ENCODE measurements at regions not wholly inside any gene's neighbourhood (a gene's known extent, or its start where the extent isn't known, plus 50 kb on each side); places are given as distances from the start of the nearest gene placed in this dataset.

- WGBS, 2 donors: 90 to 95% methylated on average over 1 of the region's 1 CpG
- H3K27ac ChIP-seq: peak overlapping the region in 2 of 3 donors; percentile 18 to 24
- H3K4me3 ChIP-seq (replicated peaks in 1 of 3): no peak overlapping the region
- no peaks in the 10 kb centered on the region for H3K36me3 ChIP-seq
- H3K9me3 ChIP-seq: no peaks in the 10 kb centered on the region
- no peaks in the 10 kb centered on the region for H3K27me3 ChIP-seq
- DNase-seq: no peak
- peaks cover 22 to 37% of the 10 kb centered on the region in 2 donors for H3K4me1 ChIP-seq
- TF ChIP-seq POLR2A (IDR thresholded peaks at IDR 0.05) (no peak), CTCF (IDR thresholded peaks at IDR 0.05) (no peak)
- intact Hi-C loops (cut with DNase I): loop anchor here (10.0 kb wide), 1 partner anchor 180 kb away; the partner anchor contains the start of gene FGFR2
Measured at GRCh38 chr10:121414366-121415062, 183.7 kb downstream of the FGFR2 start.

GRCh38 chr10:121415063-121415399, 183.2 kb downstream of the FGFR2 start:
- 40 to 58% methylated on average over 1 of the region's 1 CpG for WGBS, 2 donors
- Histone ChIP-seq H3K4me3 (replicated peaks in 1 of 3) (no peak overlapping the region), H3K27me3 (no peaks in the 10 kb centered on the region), H3K36me3 (no peaks in the 10 kb centered on the region), H3K4me1 (peaks cover 17 to 32% of the 10 kb centered on the region in 2 donors), H3K27ac (peak overlapping the region in 2 of 3 donors; percentile 18 to 24), H3K9me3 (no peaks in the 10 kb centered on the region)
- DNase-seq: no peak
- intact Hi-C loops (cut with DNase I): loop anchor here (10.0 kb wide), 1 partner anchor 180 kb away; the partner anchor contains the start of gene FGFR2
- TF ChIP-seq POLR2A (IDR thresholded peaks at IDR 0.05) (no peak), CTCF (IDR thresholded peaks at IDR 0.05) (no peak)

DNA sequence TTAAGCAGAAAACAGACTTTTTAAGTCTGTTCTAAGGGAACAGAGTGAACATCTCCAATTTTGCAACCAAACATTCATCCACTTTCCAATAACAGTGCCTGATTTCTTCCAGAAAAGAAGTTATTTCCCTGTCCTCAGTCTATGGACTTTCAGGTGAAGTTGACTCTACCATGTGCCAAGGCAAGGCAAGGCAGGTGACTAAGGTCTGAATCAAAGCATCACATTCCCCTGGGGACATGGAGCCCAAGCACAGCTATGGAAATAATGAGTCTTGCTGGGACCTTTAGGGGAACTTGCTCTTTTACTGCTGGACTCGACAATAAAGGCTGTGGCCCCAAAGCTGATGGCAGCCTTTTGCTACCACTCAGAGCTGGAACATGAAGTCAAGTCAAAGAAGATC, 182.2 kb downstream of the FGFR2 start:
- DNase-seq: no peak
- intact Hi-C loops (cut with DNase I): loop anchor here (10.0 kb wide), 1 partner anchor 179 kb away; the partner anchor contains the start of gene FGFR2
- Histone ChIP-seq H3K4me1 (peaks cover 7 to 21% of the 10 kb centered on the region in 2 donors), H3K27ac (no peak overlapping the region), H3K4me3 (replicated peaks in 1 of 3) (no peak overlapping the region), H3K36me3 (no peaks in the 10 kb centered on the region), H3K9me3 (no peaks in the 10 kb centered on the region), H3K27me3 (no peaks in the 10 kb centered on the region)
- WGBS, 2 donors: 93 to 94% methylated on average over 1 of the region's 1 CpG
- TF ChIP-seq CTCF (IDR thresholded peaks at IDR 0.05) (no peak), POLR2A (IDR thresholded peaks at IDR 0.05) (no peak)

- 90 to 92% methylated on average over 2 of the region's 2 CpGs for WGBS, 2 donors
- H3K4me1 ChIP-seq: peaks cover 4 to 17% of the 10 kb centered on the region in 2 donors
- no peaks in the 10 kb centered on the region for H3K27me3 ChIP-seq
- no peaks in the 10 kb centered on the region for H3K36me3 ChIP-seq
- DNase-seq: no peak
- TF ChIP-seq CTCF (IDR thresholded peaks at IDR 0.05) (no peak), POLR2A (IDR thresholded peaks at IDR 0.05) (no peak)
- no peaks in the 10 kb centered on the region for H3K9me3 ChIP-seq
- no peak overlapping the region for H3K27ac ChIP-seq
- intact Hi-C loops (cut with DNase I): loop anchor here (10.0 kb wide), 1 partner anchor 178 kb away; the partner anchor contains the start of gene FGFR2
- no peak overlapping the region for H3K4me3 ChIP-seq (replicated peaks in 1 of 3)
Measured at GRCh38 chr10:121417298-121417697, 180.9 kb downstream of the FGFR2 start.

DNA sequence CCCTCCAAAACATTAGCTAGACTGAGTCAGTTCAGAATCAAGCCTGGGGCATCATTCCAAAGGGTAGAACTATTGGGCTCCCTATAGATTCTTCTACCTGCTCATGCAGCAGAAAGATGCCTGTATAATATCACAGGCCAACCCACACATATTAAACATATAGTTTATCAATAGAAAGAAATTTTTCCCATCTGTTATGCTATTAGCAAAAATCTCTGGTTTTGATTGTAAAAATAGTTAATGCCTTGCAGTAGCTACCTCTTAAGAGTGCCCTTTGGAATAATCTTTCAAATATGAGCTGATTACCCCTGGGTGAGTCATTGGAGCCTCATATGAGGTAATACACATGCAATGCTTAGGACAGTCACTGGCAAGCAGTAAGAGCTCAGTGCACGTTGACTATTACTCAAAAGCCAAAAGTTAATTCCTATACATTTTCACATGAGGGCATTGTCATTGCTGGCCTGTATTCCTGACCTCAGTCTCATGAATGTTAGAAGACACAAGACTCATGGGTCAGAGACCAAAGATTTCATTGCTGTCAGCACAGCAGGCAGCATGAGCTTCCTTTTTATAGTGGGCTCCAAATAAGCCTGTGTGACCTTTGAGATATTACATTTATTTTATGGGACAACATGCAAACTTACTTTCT, 180.0 kb downstream of the FGFR2 start:
- H3K27ac ChIP-seq: no peak overlapping the region
- H3K27me3 ChIP-seq: no peaks in the 10 kb centered on the region
- H3K4me3 ChIP-seq (replicated peaks in 1 of 3): no peak overlapping the region
- no peaks in the 10 kb centered on the region for H3K9me3 ChIP-seq
- WGBS, 2 donors: 85 to 94% methylated on average over 1 of the region's 1 CpG
- no peak for DNase-seq
- TF ChIP-seq CTCF (IDR thresholded peaks at IDR 0.05): no peak
- intact Hi-C loops (cut with DNase I): loop anchor here (10.0 kb wide), 1 partner anchor 177 kb away; the partner anchor contains the start of gene FGFR2
- H3K4me1 ChIP-seq: peaks cover 4 to 17% of the 10 kb centered on the region in 2 donors
- no peaks in the 10 kb centered on the region for H3K36me3 ChIP-seq

Measured in thyroid gland (tissue), 4 donors.